Fibroblast of lung (primary cell): ENCODE measurements at regions not wholly inside any gene's neighbourhood (a gene's known extent, or its start where the extent isn't known, plus 50 kb on each side); places are given as distances from the start of the nearest gene placed in this dataset.

Experiments
- EZH2 ChIP-seq: IDR thresholded peaks from 2 replicates; pipeline ENCODE4 v1.5.1; 2012; ENCODE audit warnings: low read length, control low read depth, mild to moderate bottlenecking; ENCODE audit errors: missing control alignments
- TF ChIP-seq, protein P1 (sequence below), 2 donors: IDR thresholded peaks in 1 of 2; conservative IDR thresholded peaks in 1 of 2; 1 replicate in 1 of 2; 2 replicates in 1 of 2; pipeline ENCODE4 v1.5.1; 2011 to 2012; ENCODE audit warnings: low read length in 2 of 2, control low read depth in 1 of 2, inconsistent platforms in 1 of 2, low read depth in 1 of 2, mild to moderate bottlenecking in 1 of 2

DNA sequence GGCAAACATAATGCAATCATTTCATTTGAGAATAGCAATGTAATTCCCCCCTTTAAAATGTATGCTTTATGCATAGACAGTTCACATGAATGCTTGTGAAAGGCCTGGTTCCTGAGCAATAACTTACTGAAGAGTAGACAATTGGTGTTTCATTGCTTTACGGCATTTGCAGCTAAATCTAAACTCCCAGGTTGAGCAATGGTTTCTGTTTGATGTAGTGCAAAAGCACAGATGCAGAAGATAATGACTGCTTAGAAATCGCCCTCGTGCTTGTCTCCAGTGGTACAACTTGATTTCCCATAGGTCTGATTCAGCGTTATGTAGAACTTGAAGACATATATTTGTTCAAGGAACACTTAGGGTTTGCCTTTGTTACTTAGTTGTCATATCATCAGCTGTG is 1018.3 kb downstream of the DIAPH3 start:
- TF ChIP-seq, protein P1, sequence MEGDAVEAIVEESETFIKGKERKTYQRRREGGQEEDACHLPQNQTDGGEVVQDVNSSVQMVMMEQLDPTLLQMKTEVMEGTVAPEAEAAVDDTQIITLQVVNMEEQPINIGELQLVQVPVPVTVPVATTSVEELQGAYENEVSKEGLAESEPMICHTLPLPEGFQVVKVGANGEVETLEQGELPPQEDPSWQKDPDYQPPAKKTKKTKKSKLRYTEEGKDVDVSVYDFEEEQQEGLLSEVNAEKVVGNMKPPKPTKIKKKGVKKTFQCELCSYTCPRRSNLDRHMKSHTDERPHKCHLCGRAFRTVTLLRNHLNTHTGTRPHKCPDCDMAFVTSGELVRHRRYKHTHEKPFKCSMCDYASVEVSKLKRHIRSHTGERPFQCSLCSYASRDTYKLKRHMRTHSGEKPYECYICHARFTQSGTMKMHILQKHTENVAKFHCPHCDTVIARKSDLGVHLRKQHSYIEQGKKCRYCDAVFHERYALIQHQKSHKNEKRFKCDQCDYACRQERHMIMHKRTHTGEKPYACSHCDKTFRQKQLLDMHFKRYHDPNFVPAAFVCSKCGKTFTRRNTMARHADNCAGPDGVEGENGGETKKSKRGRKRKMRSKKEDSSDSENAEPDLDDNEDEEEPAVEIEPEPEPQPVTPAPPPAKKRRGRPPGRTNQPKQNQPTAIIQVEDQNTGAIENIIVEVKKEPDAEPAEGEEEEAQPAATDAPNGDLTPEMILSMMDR (conservative IDR thresholded peaks at IDR 0.05 in 1 of 2, IDR thresholded peaks at IDR 0.05 in 1 of 2; ENCODE audit: low read depth in 1 of 2, low read length in 2 of 2) = no peak
- no peak for TF ChIP-seq EZH2
